GM12873 (cell line): ENCODE measurements at regions not wholly inside any gene's neighbourhood (a gene's known extent, or its start where the extent isn't known, plus 50 kb on each side); places are given as distances from the start of the nearest gene placed in this dataset.

Experiments
- CTCF ChIP-seq: IDR thresholded peaks from 2 replicates; pipeline ENCODE4 v1.5.1; 2012; ENCODE audit warnings: low read depth, mild to moderate bottlenecking, moderate library complexity, low read length, control low read depth; ENCODE audit not compliant: insufficient read depth; ENCODE audit errors: missing control alignments

GRCh38 chr2:53289309-53290006 is 478.1 kb upstream of the CHAC2 start:
- TF ChIP-seq CTCF: no peak

GRCh38 chr2:53286345-53286744 is 481.3 kb upstream of the CHAC2 start:
- TF ChIP-seq CTCF: no peak

GRCh38 chr2:53275743-53276142 is 491.9 kb upstream of the CHAC2 start:
- TF ChIP-seq CTCF: no peak

- TF ChIP-seq CTCF: no peak
Measured at GRCh38 chr2:53268626-53269025, 499.0 kb upstream of the CHAC2 start.

GRCh38 chr2:53268086-53268485 is 499.5 kb upstream of the CHAC2 start:
- TF ChIP-seq CTCF: peak; percentile 5

- no peak for TF ChIP-seq CTCF
Measured at GRCh38 chr2:53265544-53266299, 501.9 kb upstream of the CHAC2 start.

GRCh38 chr2:53260568-53260967 is 507.0 kb upstream of the CHAC2 start:
- TF ChIP-seq CTCF: no peak
